ENCODE measurements at regions not wholly inside any gene's neighbourhood (a gene's known extent, or its start where the extent isn't known, plus 50 kb on each side); places are given as distances from the start of the nearest gene placed in this dataset.

DNA sequence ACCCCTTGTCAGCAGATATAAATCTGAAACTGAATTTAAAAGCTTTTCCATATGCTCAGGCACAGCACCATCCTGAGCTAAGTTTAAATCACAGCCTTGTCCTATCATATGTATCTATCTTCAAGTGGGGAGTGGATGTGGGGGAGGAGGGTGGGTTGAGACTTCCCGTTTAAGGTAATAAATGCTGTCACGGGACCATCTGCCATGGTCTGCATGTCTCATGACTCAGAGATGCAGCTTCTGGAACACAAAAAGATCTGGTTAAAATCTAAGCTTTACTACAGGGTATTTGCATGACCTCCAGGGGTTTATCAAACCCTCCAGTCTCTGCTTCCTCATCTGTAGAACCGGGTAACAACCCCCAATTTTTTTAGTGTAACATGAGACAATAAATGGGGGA is 377.7 kb upstream of the ST6GAL2 start:
- ChIA-PET CTCF (no interaction called here), POLR2A (no interaction called here)
- TF ChIP-seq, protein P1, sequence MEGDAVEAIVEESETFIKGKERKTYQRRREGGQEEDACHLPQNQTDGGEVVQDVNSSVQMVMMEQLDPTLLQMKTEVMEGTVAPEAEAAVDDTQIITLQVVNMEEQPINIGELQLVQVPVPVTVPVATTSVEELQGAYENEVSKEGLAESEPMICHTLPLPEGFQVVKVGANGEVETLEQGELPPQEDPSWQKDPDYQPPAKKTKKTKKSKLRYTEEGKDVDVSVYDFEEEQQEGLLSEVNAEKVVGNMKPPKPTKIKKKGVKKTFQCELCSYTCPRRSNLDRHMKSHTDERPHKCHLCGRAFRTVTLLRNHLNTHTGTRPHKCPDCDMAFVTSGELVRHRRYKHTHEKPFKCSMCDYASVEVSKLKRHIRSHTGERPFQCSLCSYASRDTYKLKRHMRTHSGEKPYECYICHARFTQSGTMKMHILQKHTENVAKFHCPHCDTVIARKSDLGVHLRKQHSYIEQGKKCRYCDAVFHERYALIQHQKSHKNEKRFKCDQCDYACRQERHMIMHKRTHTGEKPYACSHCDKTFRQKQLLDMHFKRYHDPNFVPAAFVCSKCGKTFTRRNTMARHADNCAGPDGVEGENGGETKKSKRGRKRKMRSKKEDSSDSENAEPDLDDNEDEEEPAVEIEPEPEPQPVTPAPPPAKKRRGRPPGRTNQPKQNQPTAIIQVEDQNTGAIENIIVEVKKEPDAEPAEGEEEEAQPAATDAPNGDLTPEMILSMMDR (IDR thresholded peaks at IDR 0.05; ENCODE audit: insufficient read depth, low read length, missing control alignments): no peak
- DNase-seq (ENCODE audit: low read depth, low spot score): no peak
- H3K4me3 ChIP-seq (ENCODE audit: low read depth, low read length): no peak overlapping the region

GRCh38 chr2:107264184-107264583 is 378.2 kb upstream of the ST6GAL2 start:
- DNase-seq (ENCODE audit: low read depth, low spot score): no peak
- ChIA-PET POLR2A (no interaction called here), CTCF (no interaction called here)
- H3K4me3 ChIP-seq (ENCODE audit: low read depth, low read length): no peak overlapping the region
- TF ChIP-seq, protein P1 (IDR thresholded peaks at IDR 0.05; ENCODE audit: insufficient read depth, low read length, missing control alignments): no peak

GRCh38 chr2:107266555-107266954 is 380.6 kb upstream of the ST6GAL2 start:
- CTCF ChIA-PET: no interaction called here
- POLR2A ChIA-PET: no interaction called here
- no peak for DNase-seq (ENCODE audit: low read depth, low spot score)
- H3K4me3 ChIP-seq (ENCODE audit: low read depth, low read length): no peak overlapping the region
- TF ChIP-seq, protein P1 (IDR thresholded peaks at IDR 0.05; ENCODE audit: insufficient read depth, low read length, missing control alignments): no peak

DNA sequence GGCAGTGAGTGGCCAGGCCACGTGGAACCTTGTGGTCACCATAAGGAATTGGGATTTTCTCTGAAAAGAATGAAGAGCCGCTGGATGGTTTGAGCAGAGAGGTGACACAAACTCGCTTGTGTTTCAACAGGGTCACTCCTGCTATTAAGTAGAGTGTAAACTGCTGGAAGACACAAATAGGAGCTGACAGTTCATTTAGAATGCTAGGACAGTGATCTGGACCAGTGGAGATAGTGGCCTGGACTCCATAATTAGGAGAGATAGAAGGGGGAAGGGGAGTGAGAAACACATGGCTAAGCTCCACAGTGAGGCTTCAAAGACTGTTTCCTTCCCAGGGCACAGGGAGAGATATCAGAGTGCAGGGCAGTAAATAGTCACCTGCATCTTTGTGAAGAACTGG is 381.1 kb upstream of the ST6GAL2 start:
- CTCF ChIA-PET: no interaction called here
- POLR2A ChIA-PET: no interaction called here
- no peak for DNase-seq (ENCODE audit: low read depth, low spot score)
- no peak overlapping the region for H3K4me3 ChIP-seq (ENCODE audit: low read depth, low read length)
- TF ChIP-seq, protein P1 (IDR thresholded peaks at IDR 0.05; ENCODE audit: insufficient read depth, low read length, missing control alignments): no peak

DNA sequence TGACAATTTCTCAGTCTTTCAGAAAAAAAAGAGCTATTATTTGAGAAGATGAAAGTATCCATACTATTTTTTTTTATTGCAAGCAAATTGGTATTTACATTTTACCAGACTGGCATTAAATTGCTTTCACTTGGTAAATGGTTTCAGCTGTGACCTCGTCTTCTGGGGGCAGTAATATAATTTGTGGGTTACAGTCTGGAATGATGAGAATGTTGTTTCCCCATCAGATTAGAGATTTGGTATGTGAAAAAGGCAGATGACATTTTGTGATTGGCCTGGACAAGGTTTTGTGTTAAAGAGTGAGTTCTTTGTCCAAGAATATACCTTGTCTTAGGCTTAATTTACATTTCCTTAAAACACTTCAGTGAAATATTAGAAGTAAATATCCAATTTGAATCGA is 390.1 kb upstream of the ST6GAL2 start:
- H3K4me3 ChIP-seq (ENCODE audit: low read depth, low read length): no peak overlapping the region
- DNase-seq (ENCODE audit: low read depth, low spot score): no peak
- POLR2A ChIA-PET: no interaction called here
- TF ChIP-seq, protein P1 (IDR thresholded peaks at IDR 0.05; ENCODE audit: insufficient read depth, low read length, missing control alignments): no peak
- CTCF ChIA-PET: no interaction called here

GRCh38 chr2:107278672-107279071 is 392.7 kb upstream of the ST6GAL2 start:
- H3K4me3 ChIP-seq (ENCODE audit: low read depth, low read length): no peak overlapping the region
- ChIA-PET CTCF (no interaction called here), POLR2A (no interaction called here)
- TF ChIP-seq, protein P1 (IDR thresholded peaks at IDR 0.05; ENCODE audit: insufficient read depth, low read length, missing control alignments): no peak
- no peak for DNase-seq (ENCODE audit: low read depth, low spot score)
